GM19467 (cell line): ENCODE measurements at regions not wholly inside any gene's neighbourhood (a gene's known extent, or its start where the extent isn't known, plus 50 kb on each side); places are given as distances from the start of the nearest gene placed in this dataset.
"Not testable (repeated sequence)": the region's sequence is repeated elsewhere in the genome, so short reads cannot be mapped to it uniquely, and the experiment has no call there.

Experiments
- ATAC-seq: cut with Tn5 transposase; IDR thresholded peaks from one replicate; pipeline ENCODE4 v1.9.1; 2021; ENCODE audit warnings: mild to moderate bottlenecking, moderate library complexity; ENCODE audit not compliant: unreplicated experiment

- no peak for ATAC-seq
Observed at GRCh38 chr3:191148131-191148530, 50.9 kb upstream of the OSTN start.

GRCh38 chr3:191143224-191143623 is 55.8 kb upstream of the OSTN start:
- no peak for ATAC-seq

GRCh38 chr3:191141728-191142127 is 57.3 kb upstream of the OSTN start:
- no peak for ATAC-seq

- ATAC-seq, result no peak
Observed at GRCh38 chr3:191139736-191140135, 59.3 kb upstream of the OSTN start.

- ATAC-seq, result no peak
Observed at GRCh38 chr3:191138937-191139336, 60.1 kb upstream of the OSTN start.

- ATAC-seq, result no peak
Observed at GRCh38 chr3:191137708-191138107, 61.3 kb upstream of the OSTN start.

- ATAC-seq, result no peak
Observed at GRCh38 chr3:191136347-191136746, 62.7 kb upstream of the OSTN start.

- no peak for ATAC-seq
Observed at GRCh38 chr3:191135175-191135574, 63.9 kb upstream of the OSTN start.

- no peak for ATAC-seq
Observed at GRCh38 chr3:191133359-191133758, 65.7 kb upstream of the OSTN start.

GRCh38 chr3:191131305-191131704 is 67.7 kb upstream of the OSTN start:
- ATAC-seq, result no peak

- ATAC-seq, result not testable (repeated sequence)
Observed at GRCh38 chr3:191124891-191125290, 74.2 kb upstream of the OSTN start.

- no peak for ATAC-seq
Observed at GRCh38 chr3:191123946-191124345, 75.1 kb upstream of the OSTN start.

GRCh38 chr3:191123231-191123630 is 75.8 kb upstream of the OSTN start:
- ATAC-seq, result no peak

GRCh38 chr3:191120447-191121298 is 78.4 kb upstream of the OSTN start:
- peak; percentile 74 for ATAC-seq

GRCh38 chr3:191119415-191120295 is 79.4 kb upstream of the OSTN start:
- peak; percentile 72 for ATAC-seq

- no peak for ATAC-seq
Observed at GRCh38 chr3:191111722-191112121, 87.3 kb upstream of the OSTN start.

GRCh38 chr3:191105418-191105817 is 93.6 kb upstream of the OSTN start:
- ATAC-seq, result peak; percentile 91

- no peak for ATAC-seq
Observed at GRCh38 chr3:191100516-191100915, 98.5 kb upstream of the OSTN start.

- ATAC-seq, result no peak
Observed at GRCh38 chr3:191094057-191094845, 104.8 kb upstream of the OSTN start.

GRCh38 chr3:191087391-191087790 is 111.7 kb upstream of the OSTN start:
- no peak for ATAC-seq

GRCh38 chr3:191085091-191085490 is 114.0 kb upstream of the OSTN start:
- no peak for ATAC-seq
